SH-SY5Y (cell line): ENCODE measurements at regions not wholly inside any gene's neighbourhood (a gene's known extent, or its start where the extent isn't known, plus 50 kb on each side); places are given as distances from the start of the nearest gene placed in this dataset.

Experiments used
- GATA2 ChIP-seq: IDR thresholded peaks from 2 replicates; pipeline ENCODE4 v1.6.1; 2011; ENCODE audit warnings: mild to moderate bottlenecking, low read depth, low read length
- GATA3 ChIP-seq: IDR thresholded peaks from 2 replicates; pipeline ENCODE4 v1.6.1; 2011; ENCODE audit warnings: low read depth, mild to moderate bottlenecking, low read length, moderate library complexity

DNA sequence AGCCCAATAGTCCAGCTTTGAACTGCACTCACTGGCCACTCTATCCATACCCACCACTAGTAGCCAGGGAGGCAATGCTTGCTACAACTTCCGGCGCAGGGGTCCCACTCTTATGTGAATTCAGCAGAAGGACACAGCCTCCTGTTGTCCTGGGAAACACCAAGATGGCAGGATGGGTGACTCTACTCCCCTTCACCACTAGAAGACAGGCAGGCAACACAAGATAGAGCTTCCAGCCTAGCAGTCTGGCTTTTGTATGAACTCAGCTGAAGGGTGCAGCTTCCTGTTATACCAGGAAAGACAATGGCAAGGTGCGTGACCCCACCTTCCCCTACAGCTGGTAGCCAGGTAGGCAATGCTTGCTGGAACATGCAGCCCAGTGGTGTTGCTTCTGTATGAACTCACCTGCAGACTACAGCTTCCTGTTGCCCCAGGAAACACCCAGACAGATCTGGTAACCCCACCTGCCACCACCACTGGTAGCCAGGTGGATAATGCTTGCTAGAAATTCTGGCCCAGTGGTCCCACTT, 205.2 kb upstream of the KIRREL3 start:
- TF ChIP-seq GATA2: no peak
- TF ChIP-seq GATA3: no peak
